Stomach (tissue), 8 donors: ENCODE measurements at regions not wholly inside any gene's neighbourhood (a gene's known extent, or its start where the extent isn't known, plus 50 kb on each side); places are given as distances from the start of the nearest gene placed in this dataset.

Experiments used
- DNase-seq, 2 donors: peaks; one replicate each; pipeline versions ENCODE4 v3.0.0 to v3.0.0-alpha.2; 2013 to 2019
- H3K27ac ChIP-seq, 5 donors: fragments of 200-600 bp in 4 of 5; sonication (generic) in 4 of 5; one replicate each; pipeline ENCODE4 v1.5.1; 2013 to 2019; ENCODE audit warnings: mild to moderate bottlenecking in 1 of 5, moderate library complexity in 1 of 5
- H3K27me3 ChIP-seq, 3 donors: fragments of 200-600 bp; sonication (generic); one replicate each; pipeline ENCODE4 v1.5.1; 2017 to 2019; ENCODE audit warnings: mixed run types in 1 of 3
- H3K36me3 ChIP-seq, 4 donors: fragments of 200-600 bp; sonication (generic); 1 replicate in 3 of 4; 2 replicates in 1 of 4; pipeline ENCODE4 v1.5.1; 2016 to 2019
- H3K4me1 ChIP-seq, 4 donors: fragments of 200-600 bp; sonication (generic); one replicate each; pipeline ENCODE4 v1.5.1; 2016 to 2019
- H3K4me3 ChIP-seq, 4 donors: fragments of 200-600 bp; sonication (generic) in 3 of 4; one replicate each; pipeline ENCODE4 v1.5.1; 2016 to 2019; ENCODE audit warnings: mild to moderate bottlenecking in 1 of 4
- H3K9me3 ChIP-seq, 4 donors: fragments of 200-600 bp; sonication (generic); one replicate each; pipeline ENCODE4 v1.5.1; 2016 to 2019
- CTCF ChIP-seq, 7 experiments: fragments of 450-650 bp in 4 of 7; fragments of 200-600 bp in 3 of 7; sonication (generic) in 3 of 7; IDR thresholded peaks; one replicate each; pipeline ENCODE4 v1.5.1; 2016 to 2019; ENCODE audit warnings: antibody characterized with exemption in 7 of 7, control low read depth in 2 of 7, mild to moderate bottlenecking in 1 of 7
- EP300 ChIP-seq: sonication (generic); formaldehyde crosslinking; IDR thresholded peaks from one replicate; pipeline ENCODE4 v1.6.1; 2017; ENCODE audit warnings: antibody characterized with exemption
- POLR2A ChIP-seq, 4 donors: fragments of 450-650 bp; IDR thresholded peaks; one replicate each; pipeline ENCODE4 v1.6.1; 2016; ENCODE audit warnings: antibody characterized with exemption in 4 of 4, control low read depth in 2 of 4, mild to moderate bottlenecking in 1 of 4, moderate library complexity in 1 of 4
- POLR2AphosphoS5 ChIP-seq, 3 donors: sonication (generic); formaldehyde crosslinking; IDR thresholded peaks; one replicate each; pipeline ENCODE4 v1.6.1; 2016; ENCODE audit warnings: antibody characterized with exemption in 3 of 3
- WGBS, 5 donors: extraction: QIAGEN DNeasy Blood & Tissue Kit in 3 of 5; methylation state at CpG; one replicate each; pipeline versions ENCODE4 v1.1.5 to v1.1.7; 2013 to 2018; 5-methylcytosine and 5-hydroxymethylcytosine counted together
- intact Hi-C: fragments of 100-400 bp; cut with DNase I; formaldehyde crosslinking; loops from one replicate; pipeline ENCODE4 v1.15.1; 2023; ENCODE audit warnings: low total_unique reads
- donor health status: healthy with polysubstance abuse.
- donor health status: Bipolar disorder and iron deficiency.
- donor health status: healthy.

GRCh38 chr9:17962747-17963146 lies 383.9 kb downstream of the SH3GL2 start:
- peak in 1 of 2 donors; percentile 18 for DNase-seq
- intact Hi-C loops: no loop called here
- WGBS, 5 donors: 36 to 44% (median 40%) methylated on average over 3 of the region's 3 CpGs
- Histone ChIP-seq H3K27me3 (no peaks in the 10 kb centered on the region), H3K36me3 (no peaks in the 10 kb centered on the region), H3K27ac (no peak overlapping the region), H3K4me1 (no peaks in the 10 kb centered on the region), H3K9me3 (no peaks in the 10 kb centered on the region), H3K4me3 (no peak overlapping the region)
- TF ChIP-seq EP300 (no peak), POLR2A (IDR thresholded peaks at IDR 0.05) (no peak), POLR2AphosphoS5 (IDR thresholded peaks at IDR 0.05) (no peak)

- DNase-seq: no peak
- WGBS, 5 donors: 67 to 80% (median 73%) methylated on average over 5 of the region's 5 CpGs
- Histone ChIP-seq H3K27ac (no peak overlapping the region), H3K9me3 (no peaks in the 10 kb centered on the region), H3K27me3 (no peaks in the 10 kb centered on the region), H3K4me1 (no peaks in the 10 kb centered on the region), H3K36me3 (no peaks in the 10 kb centered on the region), H3K4me3 (no peak overlapping the region)
- intact Hi-C loops: no loop called here
- TF ChIP-seq CTCF (IDR thresholded peaks at IDR 0.05): no peak
- TF ChIP-seq POLR2A (IDR thresholded peaks at IDR 0.05): no peak
- TF ChIP-seq EP300: no peak
- TF ChIP-seq POLR2AphosphoS5 (IDR thresholded peaks at IDR 0.05): no peak
Measured at GRCh38 chr9:17963498-17963897, 384.6 kb downstream of the SH3GL2 start.

GRCh38 chr9:17967731-17968130 lies 388.9 kb downstream of the SH3GL2 start:
- no peaks in the 10 kb centered on the region for H3K36me3 ChIP-seq
- no peak overlapping the region for H3K27ac ChIP-seq
- intact Hi-C loops: no loop called here
- no peaks in the 10 kb centered on the region for H3K27me3 ChIP-seq
- TF ChIP-seq EP300: no peak
- no peak overlapping the region for H3K4me3 ChIP-seq
- no peak for DNase-seq
- WGBS, 5 donors: 47 to 72% (median 49%) methylated on average over 3 of the region's 3 CpGs
- no peaks in the 10 kb centered on the region for H3K9me3 ChIP-seq
- H3K4me1 ChIP-seq: no peaks in the 10 kb centered on the region

- H3K9me3 ChIP-seq: no peaks in the 10 kb centered on the region
- H3K36me3 ChIP-seq: no peaks in the 10 kb centered on the region
- H3K27ac ChIP-seq: no peak overlapping the region
- intact Hi-C loops: no loop called here
- H3K27me3 ChIP-seq: no peaks in the 10 kb centered on the region
- no peak for DNase-seq
- no peaks in the 10 kb centered on the region for H3K4me1 ChIP-seq
- WGBS, 5 donors: 0 to 67% (median 28%) methylated on average over 1 of the region's 1 CpG
- H3K4me3 ChIP-seq: no peak overlapping the region
- TF ChIP-seq POLR2AphosphoS5 (IDR thresholded peaks at IDR 0.05) (no peak), CTCF (IDR thresholded peaks at IDR 0.05) (no peak), EP300 (no peak), POLR2A (IDR thresholded peaks at IDR 0.05) (no peak)
Measured at GRCh38 chr9:17969232-17969631, 390.4 kb downstream of the SH3GL2 start.

GRCh38 chr9:17970277-17970676 lies 391.4 kb downstream of the SH3GL2 start:
- intact Hi-C loops: no loop called here

More at GRCh38 chr9:17970277-17970676, 391.4 kb downstream of the SH3GL2 start:
- Histone ChIP-seq H3K27ac (no peak overlapping the region), H3K36me3 (no peaks in the 10 kb centered on the region), H3K4me3 (no peak overlapping the region), H3K27me3 (no peaks in the 10 kb centered on the region), H3K9me3 (peaks cover 0 to 3% (median under 1%) of the 10 kb centered on the region in 4 donors), H3K4me1 (no peaks in the 10 kb centered on the region)
- DNase-seq: no peak
- no peak for TF ChIP-seq POLR2AphosphoS5 (IDR thresholded peaks at IDR 0.05)
- TF ChIP-seq CTCF (IDR thresholded peaks at IDR 0.05): no peak
- no peak for TF ChIP-seq EP300
- no peak for TF ChIP-seq POLR2A (IDR thresholded peaks at IDR 0.05)
